Loucy (cell line): ENCODE measurements at regions not wholly inside any gene's neighbourhood (a gene's known extent, or its start where the extent isn't known, plus 50 kb on each side); places are given as distances from the start of the nearest gene placed in this dataset.

ENCODE experiments used
- EZH2phosphoT487 ChIP-seq: fragments of 200-600 bp; IDR thresholded peaks from 2 replicates; pipeline ENCODE4 v1.6.1; 2018; ENCODE audit warnings: antibody characterized with exemption, mild to moderate bottlenecking, moderate library complexity, borderline replicate concordance
- TF ChIP-seq, protein P1 (sequence below): fragments of 200-600 bp; sonication (generic); conservative IDR thresholded peaks from 2 replicates; pipeline ENCODE4 v1.5.1; 2014; ENCODE audit warnings: mild to moderate bottlenecking, antibody characterized with exemption, low read length

- TF ChIP-seq EZH2phosphoT487: no peak
- TF ChIP-seq, protein P1, sequence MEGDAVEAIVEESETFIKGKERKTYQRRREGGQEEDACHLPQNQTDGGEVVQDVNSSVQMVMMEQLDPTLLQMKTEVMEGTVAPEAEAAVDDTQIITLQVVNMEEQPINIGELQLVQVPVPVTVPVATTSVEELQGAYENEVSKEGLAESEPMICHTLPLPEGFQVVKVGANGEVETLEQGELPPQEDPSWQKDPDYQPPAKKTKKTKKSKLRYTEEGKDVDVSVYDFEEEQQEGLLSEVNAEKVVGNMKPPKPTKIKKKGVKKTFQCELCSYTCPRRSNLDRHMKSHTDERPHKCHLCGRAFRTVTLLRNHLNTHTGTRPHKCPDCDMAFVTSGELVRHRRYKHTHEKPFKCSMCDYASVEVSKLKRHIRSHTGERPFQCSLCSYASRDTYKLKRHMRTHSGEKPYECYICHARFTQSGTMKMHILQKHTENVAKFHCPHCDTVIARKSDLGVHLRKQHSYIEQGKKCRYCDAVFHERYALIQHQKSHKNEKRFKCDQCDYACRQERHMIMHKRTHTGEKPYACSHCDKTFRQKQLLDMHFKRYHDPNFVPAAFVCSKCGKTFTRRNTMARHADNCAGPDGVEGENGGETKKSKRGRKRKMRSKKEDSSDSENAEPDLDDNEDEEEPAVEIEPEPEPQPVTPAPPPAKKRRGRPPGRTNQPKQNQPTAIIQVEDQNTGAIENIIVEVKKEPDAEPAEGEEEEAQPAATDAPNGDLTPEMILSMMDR: no peak
Measured at GRCh38 chr13:69264362-69265334, 843.0 kb upstream of the ATXN8OS start.
